SU-DHL-6 (cell line): ENCODE measurements at regions not wholly inside any gene's neighbourhood (a gene's known extent, or its start where the extent isn't known, plus 50 kb on each side); places are given as distances from the start of the nearest gene placed in this dataset.
"Not testable (repeated sequence)": the region's sequence is repeated elsewhere in the genome, so short reads cannot be mapped to it uniquely, and the experiment has no call there.

ENCODE experiments used
- H2AFZ ChIP-seq: fragments of 200-600 bp; sonication (generic); 2 replicates; pipeline ENCODE4 v1.6.1; 2014; ENCODE audit warnings: low read depth, mild to moderate bottlenecking, moderate library complexity, mixed read lengths, antibody characterized with exemption, low read length; ENCODE audit not compliant: severe bottlenecking
- H3F3A ChIP-seq: fragments of 200-600 bp; shearing (Covaris generic); 2 replicates; pipeline ENCODE4 v1.6.0; 2016; ENCODE audit warnings: antibody characterized with exemption, mild to moderate bottlenecking; ENCODE audit not compliant: insufficient read depth
- H3K27ac ChIP-seq: fragments of 200-600 bp; sonication (generic); 2 replicates; pipeline ENCODE4 v1.5.1; 2016; ENCODE audit warnings: low read depth, mild to moderate bottlenecking, low read length, moderate library complexity, mixed read lengths
- H3K27me3 ChIP-seq: fragments of 200-600 bp; sonication (generic), shearing (Covaris generic); 2 replicates; pipeline ENCODE4 v1.6.0; 2014; ENCODE audit warnings: mild to moderate bottlenecking, low read length
- H3K36me3 ChIP-seq: fragments of 200-600 bp; sonication (generic); 2 replicates; pipeline ENCODE4 v1.6.1; 2014; ENCODE audit warnings: mild to moderate bottlenecking, low read length, mixed read lengths
- H3K4me2 ChIP-seq: fragments of 300-600, 200-600 bp; shearing (Covaris generic), sonication (generic); 2 replicates; pipeline ENCODE4 v1.6.0; 2014; ENCODE audit warnings: low read length, low read depth, mild to moderate bottlenecking; ENCODE audit not compliant: poor library complexity, severe bottlenecking
- H3K4me3 ChIP-seq: fragments of 200-600 bp; sonication (generic); 2 replicates; pipeline ENCODE4 v1.5.1; 2014; ENCODE audit warnings: antibody characterized with exemption, low read length, mild to moderate bottlenecking, mixed read lengths; ENCODE audit not compliant: insufficient read depth, poor library complexity, severe bottlenecking
- H3K79me2 ChIP-seq: fragments of 200-600 bp; sonication (generic); 2 replicates; pipeline ENCODE4 v1.6.1; 2014; ENCODE audit warnings: mild to moderate bottlenecking, low read length, moderate library complexity; ENCODE audit not compliant: insufficient read depth
- H3K9ac ChIP-seq: fragments of 200-600 bp; sonication (generic); 2 replicates; pipeline ENCODE4 v1.7.0; 2014; ENCODE audit warnings: mild to moderate bottlenecking, low read length
- H3K9me2 ChIP-seq: fragments of 200-600 bp; sonication (generic); replicated peaks from 2 replicates; pipeline ENCODE4 v1.6.1; 2014; ENCODE audit warnings: low read length; ENCODE audit not compliant: insufficient read depth
- H3K9me3 ChIP-seq: fragments of 200-600 bp; sonication (generic); 2 replicates; pipeline ENCODE4 v1.6.1; 2014; ENCODE audit warnings: low read length, mixed read lengths; ENCODE audit not compliant: insufficient read depth
- H4K20me1 ChIP-seq: fragments of 200-600 bp; sonication (generic); 2 replicates; pipeline ENCODE4 v1.6.1; 2014; ENCODE audit warnings: low read depth, mild to moderate bottlenecking, antibody characterized with exemption, low read length, moderate library complexity, mixed read lengths
- EZH2phosphoT487 ChIP-seq: fragments of 200-600 bp; sonication (generic), shearing (Covaris generic); conservative IDR thresholded peaks from 2 replicates; pipeline ENCODE4 v1.6.1; 2018; ENCODE audit warnings: mild to moderate bottlenecking, antibody characterized with exemption, low read length, moderate library complexity, mixed read lengths
- TF ChIP-seq, protein P1 (sequence below): fragments of 200-600 bp; sonication (generic); IDR thresholded peaks from one replicate; pipeline ENCODE4 v1.5.1; 2017; ENCODE audit warnings: antibody characterized with exemption, mild to moderate bottlenecking, low read length, moderate library complexity; ENCODE audit not compliant: insufficient read depth, poor library complexity, severe bottlenecking

DNA sequence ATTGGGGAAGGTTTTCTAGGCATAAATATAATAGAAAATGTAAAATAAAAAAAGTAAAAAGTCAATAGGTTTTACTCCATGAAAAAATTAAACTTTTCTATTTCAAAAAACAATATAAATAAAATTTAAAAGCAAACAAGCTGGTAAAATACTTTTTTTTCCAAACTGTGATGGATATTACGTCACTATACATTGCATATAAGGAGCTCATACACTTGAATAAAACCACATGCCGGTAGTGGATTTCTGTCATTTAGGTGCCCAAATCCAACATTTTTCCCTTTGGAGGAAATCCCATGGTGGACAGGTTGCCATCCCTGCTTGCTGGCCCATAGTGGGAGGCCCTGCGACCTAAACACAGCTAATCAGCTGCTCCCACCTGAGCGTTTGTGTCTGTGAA, 289.4 kb upstream of the HNRNPA3 start:
- Histone ChIP-seq H3K27ac (no peak overlapping the region), H3K9me2 (no peaks in the 10 kb centered on the region), H3K27me3 (no peaks in the 10 kb centered on the region), H4K20me1 (no peaks in the 10 kb centered on the region), H3K4me2 (no peak overlapping the region), H3F3A (no peaks in the 10 kb centered on the region), H3K9me3 (no peaks in the 10 kb centered on the region), H3K9ac (no peak overlapping the region), H3K79me2 (no peaks in the 10 kb centered on the region), H3K36me3 (no peaks in the 10 kb centered on the region), H2AFZ (no peak overlapping the region), H3K4me3 (no peak overlapping the region)
- TF ChIP-seq, protein P1, sequence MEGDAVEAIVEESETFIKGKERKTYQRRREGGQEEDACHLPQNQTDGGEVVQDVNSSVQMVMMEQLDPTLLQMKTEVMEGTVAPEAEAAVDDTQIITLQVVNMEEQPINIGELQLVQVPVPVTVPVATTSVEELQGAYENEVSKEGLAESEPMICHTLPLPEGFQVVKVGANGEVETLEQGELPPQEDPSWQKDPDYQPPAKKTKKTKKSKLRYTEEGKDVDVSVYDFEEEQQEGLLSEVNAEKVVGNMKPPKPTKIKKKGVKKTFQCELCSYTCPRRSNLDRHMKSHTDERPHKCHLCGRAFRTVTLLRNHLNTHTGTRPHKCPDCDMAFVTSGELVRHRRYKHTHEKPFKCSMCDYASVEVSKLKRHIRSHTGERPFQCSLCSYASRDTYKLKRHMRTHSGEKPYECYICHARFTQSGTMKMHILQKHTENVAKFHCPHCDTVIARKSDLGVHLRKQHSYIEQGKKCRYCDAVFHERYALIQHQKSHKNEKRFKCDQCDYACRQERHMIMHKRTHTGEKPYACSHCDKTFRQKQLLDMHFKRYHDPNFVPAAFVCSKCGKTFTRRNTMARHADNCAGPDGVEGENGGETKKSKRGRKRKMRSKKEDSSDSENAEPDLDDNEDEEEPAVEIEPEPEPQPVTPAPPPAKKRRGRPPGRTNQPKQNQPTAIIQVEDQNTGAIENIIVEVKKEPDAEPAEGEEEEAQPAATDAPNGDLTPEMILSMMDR, result no peak
- no peak for TF ChIP-seq EZH2phosphoT487

DNA sequence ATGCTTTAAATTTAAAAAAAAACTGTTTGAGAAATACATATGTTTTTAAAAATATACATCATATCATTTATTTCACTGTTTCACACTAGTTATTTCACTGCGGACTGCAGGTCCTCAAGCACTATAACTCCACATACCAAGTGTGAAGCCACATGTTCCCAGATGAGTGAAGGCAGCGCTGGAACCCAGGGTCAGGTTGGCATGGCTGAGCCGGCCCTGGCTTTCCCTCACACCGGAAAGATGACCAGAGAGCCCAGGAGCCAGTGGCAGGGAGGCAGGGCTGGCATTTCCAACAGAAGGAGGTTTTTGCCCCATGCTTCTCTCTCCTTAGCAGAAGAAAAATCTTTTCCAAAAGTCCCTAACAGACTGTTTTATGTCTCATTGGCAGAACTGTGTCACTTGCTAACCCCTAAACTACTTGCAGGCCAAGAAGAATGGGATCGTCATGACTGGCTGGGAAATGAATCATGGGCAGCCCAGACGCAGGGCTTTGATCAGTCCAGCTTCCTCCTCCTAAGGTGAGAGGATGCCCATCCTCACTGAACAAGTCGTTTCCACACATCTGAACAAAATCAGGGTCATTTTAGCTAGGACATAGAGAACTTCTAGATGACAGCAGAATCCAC, 287.6 kb upstream of the HNRNPA3 start:
- no peak overlapping the region for H3K27ac ChIP-seq
- H3K4me3 ChIP-seq, result no peak overlapping the region
- no peaks in the 10 kb centered on the region for H3K79me2 ChIP-seq
- no peaks in the 10 kb centered on the region for H3K36me3 ChIP-seq
- H3K9ac ChIP-seq, result no peak overlapping the region
- TF ChIP-seq, protein P1, result no peak
- no peak for TF ChIP-seq EZH2phosphoT487
- no peak overlapping the region for H2AFZ ChIP-seq
- H3K9me2 ChIP-seq, result no peaks in the 10 kb centered on the region
- no peak overlapping the region for H3K4me2 ChIP-seq
- H3K27me3 ChIP-seq, result no peaks in the 10 kb centered on the region
- H3F3A ChIP-seq, result no peaks in the 10 kb centered on the region
- H3K9me3 ChIP-seq, result no peaks in the 10 kb centered on the region
- no peaks in the 10 kb centered on the region for H4K20me1 ChIP-seq

DNA sequence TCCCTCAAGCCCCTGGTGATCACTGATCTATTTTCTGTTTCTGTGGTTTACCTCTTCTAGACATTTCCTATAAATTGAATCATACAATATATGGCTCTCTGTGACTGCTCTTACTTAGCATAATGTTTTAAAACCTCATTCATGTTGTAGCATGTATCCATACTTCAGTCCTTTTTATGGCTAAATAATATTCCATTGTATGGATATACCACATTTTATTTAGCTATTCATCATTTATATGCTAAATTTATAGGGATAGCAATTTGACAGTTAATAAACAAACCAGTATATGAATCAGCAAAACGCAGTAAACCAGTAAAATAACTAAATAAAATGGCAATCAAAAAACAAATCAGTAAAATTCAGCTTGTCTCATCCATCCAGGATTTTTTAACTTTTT, 286.1 kb upstream of the HNRNPA3 start:
- Histone ChIP-seq H3K4me3 (no peak overlapping the region), H3K9me3 (no peaks in the 10 kb centered on the region), H4K20me1 (no peaks in the 10 kb centered on the region), H3F3A (no peaks in the 10 kb centered on the region), H3K9me2 (no peaks in the 10 kb centered on the region), H3K27ac (no peak overlapping the region), H3K9ac (no peak overlapping the region), H3K79me2 (no peaks in the 10 kb centered on the region), H3K27me3 (no peaks in the 10 kb centered on the region), H2AFZ (no peak overlapping the region), H3K4me2 (no peak overlapping the region), H3K36me3 (no peaks in the 10 kb centered on the region)
- TF ChIP-seq EZH2phosphoT487, result no peak
- TF ChIP-seq, protein P1, result no peak

- not testable (repeated sequence) for H3K9me2 ChIP-seq, H3K9me3 ChIP-seq, H3K4me3 ChIP-seq, H3K79me2 ChIP-seq, H3K9ac ChIP-seq, H3K27me3 ChIP-seq, H3F3A ChIP-seq, H3K27ac ChIP-seq, H2AFZ ChIP-seq, H3K36me3 ChIP-seq, H4K20me1 ChIP-seq, H3K4me2 ChIP-seq
Observed at GRCh38 chr2:176929387-176929786, 283.2 kb upstream of the HNRNPA3 start.
